Smooth muscle cell (in vitro differentiated cells): ENCODE measurements at regions not wholly inside any gene's neighbourhood (a gene's known extent, or its start where the extent isn't known, plus 50 kb on each side); places are given as distances from the start of the nearest gene placed in this dataset.

ENCODE experiments used
- DNase-seq: peaks from one replicate; lab custom pipeline; 2025; ENCODE audit not compliant: unreplicated experiment; lab: John Stamatoyannopoulos, UW
- H2AFZ ChIP-seq: fragments of 200-600 bp; sonication (generic); 2 replicates; pipeline ENCODE4 v1.6.0; 2016; ENCODE audit warnings: antibody characterized with exemption, low read depth, mild to moderate bottlenecking
- H3F3A ChIP-seq: fragments of 200-600 bp; sonication (generic); 2 replicates; pipeline ENCODE4 v1.6.0; 2017; ENCODE audit warnings: antibody characterized with exemption, low read depth
- H3K27ac ChIP-seq: fragments of 200-600 bp; sonication (generic); 2 replicates; pipeline ENCODE4 v1.5.1; 2016; ENCODE audit warnings: low read depth, mild to moderate bottlenecking
- H3K27me3 ChIP-seq: fragments of 200-600 bp; sonication (generic); 2 replicates; pipeline ENCODE4 v1.6.1; 2016; ENCODE audit warnings: low read depth, mild to moderate bottlenecking
- H3K36me3 ChIP-seq: fragments of 200-600 bp; sonication (generic); 2 replicates; pipeline ENCODE4 v1.5.1; 2016; ENCODE audit warnings: low read depth
- H3K4me1 ChIP-seq: fragments of 200-600 bp; sonication (generic); 2 replicates; pipeline ENCODE4 v1.5.1; 2016; ENCODE audit warnings: low read depth
- H3K4me2 ChIP-seq: fragments of 200-600 bp; sonication (generic); 2 replicates; pipeline ENCODE4 v1.6.0; 2016; ENCODE audit warnings: mild to moderate bottlenecking
- H3K4me3 ChIP-seq: fragments of 200-600 bp; sonication (generic); 2 replicates; pipeline ENCODE4 v1.5.1; 2016; ENCODE audit warnings: mild to moderate bottlenecking
- H3K79me2 ChIP-seq: fragments of 200-600 bp; sonication (generic); 2 replicates; pipeline ENCODE4 v1.6.0; 2016; ENCODE audit warnings: low read depth, mild to moderate bottlenecking
- H3K9ac ChIP-seq: fragments of 200-600 bp; sonication (generic); 2 replicates; pipeline ENCODE4 v1.6.0; 2016; ENCODE audit warnings: low read depth
- H3K9me3 ChIP-seq: fragments of 200-600 bp; sonication (generic); replicated peaks from 2 replicates; pipeline ENCODE4 v1.5.1; 2016; ENCODE audit warnings: low read depth
- H4K20me1 ChIP-seq: fragments of 200-600 bp; sonication (generic); 2 replicates; pipeline ENCODE4 v1.6.0; 2016; ENCODE audit warnings: low read depth
- CTCF ChIP-seq: fragments of 200-600 bp; sonication (generic); IDR thresholded peaks from 2 replicates; pipeline ENCODE4 v1.5.1; 2017; ENCODE audit warnings: borderline replicate concordance, mild to moderate bottlenecking, antibody characterized with exemption; ENCODE audit not compliant: insufficient read depth, poor library complexity, severe bottlenecking
- WGBS: methylation state at CpG from one replicate; pipeline ENCODE4 v1.1.7; 2016; ENCODE audit warnings: low lambda C conversion rate; 5-methylcytosine and 5-hydroxymethylcytosine counted together

GRCh38 chr2:128581849-128582244 is 263.2 kb upstream of the HS6ST1 start:
- no peak for DNase-seq
- Histone ChIP-seq H3K9ac (no peak overlapping the region), H3K4me3 (no peak overlapping the region), H3K36me3 (no peaks in the 10 kb centered on the region), H3K27ac (no peak overlapping the region), H3K27me3 (no peaks in the 10 kb centered on the region), H3K9me3 (no peaks in the 10 kb centered on the region), H4K20me1 (no peaks in the 10 kb centered on the region), H2AFZ (no peak overlapping the region), H3K4me2 (no peak overlapping the region), H3K4me1 (no peaks in the 10 kb centered on the region), H3F3A (no peaks in the 10 kb centered on the region), H3K79me2 (no peaks in the 10 kb centered on the region)
- WGBS, result 82% methylated on average over 2 of the region's 2 CpGs
- no peak for TF ChIP-seq CTCF

- no peaks in the 10 kb centered on the region for H3K36me3 ChIP-seq
- no peaks in the 10 kb centered on the region for H3K9me3 ChIP-seq
- TF ChIP-seq CTCF, result no peak
- H4K20me1 ChIP-seq, result no peaks in the 10 kb centered on the region
- no peak overlapping the region for H3K4me3 ChIP-seq
- no peak overlapping the region for H3K9ac ChIP-seq
- H3K4me1 ChIP-seq, result no peaks in the 10 kb centered on the region
- H2AFZ ChIP-seq, result no peak overlapping the region
- no peak for DNase-seq
- H3K27me3 ChIP-seq, result peaks cover 6% of the 10 kb centered on the region
- WGBS, result 75% methylated on average over 8 of the region's 8 CpGs
- H3K79me2 ChIP-seq, result no peaks in the 10 kb centered on the region
- no peak overlapping the region for H3K4me2 ChIP-seq
- no peak overlapping the region for H3K27ac ChIP-seq
- H3F3A ChIP-seq, result no peaks in the 10 kb centered on the region
Observed at GRCh38 chr2:128584296-128584890, 265.7 kb upstream of the HS6ST1 start.

- H2AFZ ChIP-seq, result no peak overlapping the region
- no peaks in the 10 kb centered on the region for H3K36me3 ChIP-seq
- H3K27me3 ChIP-seq, result peaks cover 6% of the 10 kb centered on the region
- 48% methylated on average over 3 of the region's 3 CpGs for WGBS
- no peaks in the 10 kb centered on the region for H3K9me3 ChIP-seq
- no peak overlapping the region for H3K9ac ChIP-seq
- no peak for TF ChIP-seq CTCF
- H3K79me2 ChIP-seq, result no peaks in the 10 kb centered on the region
- H3K4me1 ChIP-seq, result no peaks in the 10 kb centered on the region
- no peak for DNase-seq
- H4K20me1 ChIP-seq, result no peaks in the 10 kb centered on the region
- no peaks in the 10 kb centered on the region for H3F3A ChIP-seq
- H3K27ac ChIP-seq, result no peak overlapping the region
- no peak overlapping the region for H3K4me3 ChIP-seq
- H3K4me2 ChIP-seq, result no peak overlapping the region
Observed at GRCh38 chr2:128585706-128586105, 267.0 kb upstream of the HS6ST1 start.

GRCh38 chr2:128589681-128590080 is 271.0 kb upstream of the HS6ST1 start:
- H4K20me1 ChIP-seq, result no peaks in the 10 kb centered on the region
- no peak overlapping the region for H3K4me2 ChIP-seq
- H2AFZ ChIP-seq, result no peak overlapping the region
- no peak overlapping the region for H3K4me3 ChIP-seq
- H3K4me1 ChIP-seq, result no peaks in the 10 kb centered on the region
- H3K9ac ChIP-seq, result no peak overlapping the region
- peaks cover 6% of the 10 kb centered on the region for H3K27me3 ChIP-seq
- no peaks in the 10 kb centered on the region for H3F3A ChIP-seq
- 90% methylated on average over 6 of the region's 6 CpGs for WGBS
- H3K27ac ChIP-seq, result no peak overlapping the region
- H3K79me2 ChIP-seq, result no peaks in the 10 kb centered on the region
- no peaks in the 10 kb centered on the region for H3K9me3 ChIP-seq
- DNase-seq, result no peak
- TF ChIP-seq CTCF, result no peak
- no peaks in the 10 kb centered on the region for H3K36me3 ChIP-seq
